Endodermal cell (in vitro differentiated cells): ENCODE measurements at regions not wholly inside any gene's neighbourhood (a gene's known extent, or its start where the extent isn't known, plus 50 kb on each side); places are given as distances from the start of the nearest gene placed in this dataset.

ENCODE experiments used
- DNase-seq: peaks from one replicate; pipeline ENCODE4 v3.0.0-alpha.2; 2017
- H3K27ac ChIP-seq: 2 replicates; pipeline ENCODE4 v1.5.1; 2013; ENCODE audit warnings: mild to moderate bottlenecking, low read depth, low read length, moderate library complexity
- H3K27me3 ChIP-seq: 2 replicates; pipeline ENCODE4 v1.6.1; 2013; ENCODE audit warnings: mild to moderate bottlenecking, low read length, moderate library complexity; ENCODE audit not compliant: insufficient read depth, control insufficient read depth, poor library complexity, severe bottlenecking
- H3K36me3 ChIP-seq: 2 replicates; pipeline ENCODE4 v1.7.0; 2013; ENCODE audit warnings: mild to moderate bottlenecking, low read length, moderate library complexity; ENCODE audit not compliant: control insufficient read depth, insufficient read depth
- H3K4me1 ChIP-seq: one replicate; pipeline ENCODE4 v1.7.0; 2013; ENCODE audit warnings: low read length; ENCODE audit not compliant: control insufficient read depth, insufficient read depth
- H3K4me3 ChIP-seq: 2 replicates; pipeline ENCODE4 v1.5.1; 2013; ENCODE audit warnings: mild to moderate bottlenecking, low read length, moderate library complexity
- H3K9ac ChIP-seq: 2 replicates; pipeline ENCODE4 v1.6.1; 2013; ENCODE audit warnings: mild to moderate bottlenecking, low read length, moderate library complexity; ENCODE audit not compliant: poor library complexity, severe bottlenecking; ENCODE audit errors: extremely low read depth
- H3K9me3 ChIP-seq: 2 replicates; pipeline ENCODE4 v1.6.1; 2013; ENCODE audit warnings: mild to moderate bottlenecking, low read length, moderate library complexity; ENCODE audit not compliant: control insufficient read depth
- H3K27ac Mint-ChIP-seq: 2 replicates; pipeline ENCODE4 v1.8.0; 2020; ENCODE audit warnings: mixed read lengths
- H3K27me3 Mint-ChIP-seq: 2 replicates; pipeline ENCODE4 v1.8.0; 2021; ENCODE audit warnings: mild to moderate bottlenecking, mixed read lengths; ENCODE audit not compliant: insufficient read depth
- H3K36me3 Mint-ChIP-seq: 2 replicates; pipeline ENCODE4 v1.8.0; 2020; ENCODE audit warnings: low read depth, mixed read lengths
- H3K4me1 Mint-ChIP-seq: 2 replicates; pipeline ENCODE4 v1.8.0; 2020; ENCODE audit warnings: mixed read lengths
- H3K4me3 Mint-ChIP-seq: 2 replicates; pipeline ENCODE4 v1.8.0; 2020; ENCODE audit warnings: mild to moderate bottlenecking, moderate library complexity, mixed read lengths
- H3K9me3 Mint-ChIP-seq: 2 replicates; pipeline ENCODE4 v1.8.0; 2020; ENCODE audit warnings: mild to moderate bottlenecking, mixed read lengths
- CTCF ChIP-seq: fragments of 200-600 bp; sonication (generic); conservative IDR thresholded peaks from 2 replicates; pipeline ENCODE4 v1.5.0; 2021; ENCODE audit warnings: antibody characterized with exemption, mild to moderate bottlenecking
- WGBS, 2 experiments: methylation state at CpG; one replicate each; pipeline versions ENCODE4 v1.1.5 to v1.1.7; 2013; ENCODE audit warnings: missing lambda C conversion rate in 2 of 2, mixed read lengths in 1 of 2; ENCODE audit not compliant: insufficient coverage in 1 of 2, insufficient read length in 1 of 2; 5-methylcytosine and 5-hydroxymethylcytosine counted together

GRCh38 chr4:27720010-27720766, 859.5 kb downstream of the STIM2 start:
- no peak for TF ChIP-seq CTCF
- Histone ChIP-seq H3K9ac (no peak overlapping the region), H3K4me3 (no peak overlapping the region), H3K4me1 (peaks cover 16% of the 10 kb centered on the region), H3K27me3 (peaks cover 4% of the 10 kb centered on the region), H3K9me3 (no peaks in the 10 kb centered on the region), H3K36me3 (no peaks in the 10 kb centered on the region), H3K27ac (no peak overlapping the region)
- no peak overlapping the region for H3K27ac Mint-ChIP-seq
- no peak overlapping the region for H3K4me3 Mint-ChIP-seq
- H3K27me3 Mint-ChIP-seq: peaks cover 38% of the 10 kb centered on the region
- peaks cover 31% of the 10 kb centered on the region for H3K4me1 Mint-ChIP-seq
- H3K36me3 Mint-ChIP-seq: peaks cover 3% of the 10 kb centered on the region
- WGBS, 2 experiments: 79 to 92% methylated on average over 2 to 4 of the region's 4 CpGs
- DNase-seq: no peak
- peaks cover 11% of the 10 kb centered on the region for H3K9me3 Mint-ChIP-seq

- Mint-ChIP-seq H3K9me3 (peaks cover 11% of the 10 kb centered on the region), H3K27me3 (peaks cover 35% of the 10 kb centered on the region), H3K4me3 (no peak overlapping the region), H3K36me3 (peaks cover 3% of the 10 kb centered on the region), H3K27ac (no peak overlapping the region), H3K4me1 (peaks cover 30% of the 10 kb centered on the region)
- peaks cover 4% of the 10 kb centered on the region for H3K27me3 ChIP-seq
- no peaks in the 10 kb centered on the region for H3K36me3 ChIP-seq
- H3K9me3 ChIP-seq: no peaks in the 10 kb centered on the region
- peaks cover 15% of the 10 kb centered on the region for H3K4me1 ChIP-seq
- H3K27ac ChIP-seq: no peak overlapping the region
- H3K9ac ChIP-seq: no peak overlapping the region
- no peak for TF ChIP-seq CTCF
- no peak for DNase-seq
- H3K4me3 ChIP-seq: no peak overlapping the region
- 87 to 96% methylated on average over 5 to 8 of the region's 8 CpGs for WGBS, 2 experiments
These were observed 860.6 kb downstream of the STIM2 start for GRCh38 chr4:27721193-27721592.

GRCh38 chr4:27728892-27729291, 868.3 kb downstream of the STIM2 start:
- WGBS, 2 experiments: 94 to 100% methylated on average over 1 to 3 of the region's 3 CpGs
- no peak overlapping the region for H3K4me3 ChIP-seq
- no peak overlapping the region for H3K9ac ChIP-seq
- H3K9me3 Mint-ChIP-seq: no peaks in the 10 kb centered on the region
- H3K4me1 Mint-ChIP-seq: peaks cover 3% of the 10 kb centered on the region
- no peak for TF ChIP-seq CTCF
- H3K4me3 Mint-ChIP-seq: no peak overlapping the region
- H3K27me3 ChIP-seq: no peaks in the 10 kb centered on the region
- no peak overlapping the region for H3K27ac Mint-ChIP-seq
- no peaks in the 10 kb centered on the region for H3K36me3 ChIP-seq
- no peaks in the 10 kb centered on the region for H3K9me3 ChIP-seq
- peaks cover 3% of the 10 kb centered on the region for H3K27me3 Mint-ChIP-seq
- no peak overlapping the region for H3K27ac ChIP-seq
- DNase-seq: no peak
- H3K4me1 ChIP-seq: no peaks in the 10 kb centered on the region
- H3K36me3 Mint-ChIP-seq: no peaks in the 10 kb centered on the region
